ENCODE measurements at regions not wholly inside any gene's neighbourhood (a gene's known extent, or its start where the extent isn't known, plus 50 kb on each side); places are given as distances from the start of the nearest gene placed in this dataset.

DNA sequence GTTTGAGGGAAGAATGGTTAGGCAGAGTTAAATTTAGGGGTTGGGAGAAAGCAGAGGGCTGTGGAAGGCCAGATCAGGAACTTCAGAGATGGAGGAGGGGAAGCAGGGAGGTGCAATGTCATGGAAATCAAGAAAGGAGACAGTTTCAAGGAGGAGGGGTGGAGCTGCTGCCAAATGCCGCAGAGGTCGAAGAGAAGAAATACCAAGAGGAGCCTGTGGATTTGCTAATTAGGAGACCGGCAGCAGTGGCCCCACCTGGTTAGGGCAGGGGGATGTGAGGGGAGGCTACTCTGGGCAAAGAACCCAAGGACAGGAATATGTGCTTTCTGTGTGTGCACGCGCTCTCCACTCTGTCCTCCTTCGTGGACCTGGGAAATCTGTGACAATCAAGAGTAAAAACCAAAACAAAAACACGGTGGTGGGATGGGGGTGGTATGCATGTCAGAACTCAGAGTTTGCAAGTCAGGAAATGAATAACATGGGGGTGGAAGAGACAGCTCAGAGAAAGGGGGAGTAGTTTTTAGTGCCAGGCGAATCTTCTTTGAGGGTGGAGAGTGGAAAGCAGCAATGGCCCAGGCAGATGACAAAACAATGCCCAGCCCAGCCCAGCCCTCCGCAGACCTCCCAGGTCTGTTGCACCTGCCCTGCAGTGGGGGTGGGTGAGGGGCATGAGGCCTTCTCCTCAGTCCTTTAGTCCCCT lies 102.9 kb upstream of the PAX2 start:
- TF ChIP-seq CEBPB (IDR thresholded peaks at IDR 0.05; ENCODE audit: low read depth, low read length): no peak
- no peak for TF ChIP-seq POLR2A (IDR thresholded peaks at IDR 0.05; ENCODE audit: low read depth, low read length)
- TF ChIP-seq, protein P1, sequence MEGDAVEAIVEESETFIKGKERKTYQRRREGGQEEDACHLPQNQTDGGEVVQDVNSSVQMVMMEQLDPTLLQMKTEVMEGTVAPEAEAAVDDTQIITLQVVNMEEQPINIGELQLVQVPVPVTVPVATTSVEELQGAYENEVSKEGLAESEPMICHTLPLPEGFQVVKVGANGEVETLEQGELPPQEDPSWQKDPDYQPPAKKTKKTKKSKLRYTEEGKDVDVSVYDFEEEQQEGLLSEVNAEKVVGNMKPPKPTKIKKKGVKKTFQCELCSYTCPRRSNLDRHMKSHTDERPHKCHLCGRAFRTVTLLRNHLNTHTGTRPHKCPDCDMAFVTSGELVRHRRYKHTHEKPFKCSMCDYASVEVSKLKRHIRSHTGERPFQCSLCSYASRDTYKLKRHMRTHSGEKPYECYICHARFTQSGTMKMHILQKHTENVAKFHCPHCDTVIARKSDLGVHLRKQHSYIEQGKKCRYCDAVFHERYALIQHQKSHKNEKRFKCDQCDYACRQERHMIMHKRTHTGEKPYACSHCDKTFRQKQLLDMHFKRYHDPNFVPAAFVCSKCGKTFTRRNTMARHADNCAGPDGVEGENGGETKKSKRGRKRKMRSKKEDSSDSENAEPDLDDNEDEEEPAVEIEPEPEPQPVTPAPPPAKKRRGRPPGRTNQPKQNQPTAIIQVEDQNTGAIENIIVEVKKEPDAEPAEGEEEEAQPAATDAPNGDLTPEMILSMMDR (conservative IDR thresholded peaks at IDR 0.05; ENCODE audit: low read depth, low read length): no peak
